ENCODE measurements at regions not wholly inside any gene's neighbourhood (a gene's known extent, or its start where the extent isn't known, plus 50 kb on each side); places are given as distances from the start of the nearest gene placed in this dataset.
A peak's percentile ranks its signal among the peaks of the same experiment; 100 is the strongest.

- no peaks in the 10 kb centered on the region for H3K36me3 Mint-ChIP-seq (ENCODE audit: low read depth)
- H3K9me3 ChIP-seq (ENCODE audit: control insufficient read depth, low read length): no peaks in the 10 kb centered on the region
- WGBS, 2 experiments (ENCODE audit: insufficient coverage in 1 of 2, insufficient read length in 1 of 2): 94 to 97% methylated on average over 4 to 7 of the region's 7 CpGs
- H3K4me3 ChIP-seq (ENCODE audit: low read length): no peak overlapping the region
- H3K9me3 Mint-ChIP-seq: no peaks in the 10 kb centered on the region
- peaks cover 3% of the 10 kb centered on the region for H3K27me3 Mint-ChIP-seq (ENCODE audit: insufficient read depth)
- peak; percentile 3 for DNase-seq
- H3K4me1 ChIP-seq (ENCODE audit: control insufficient read depth, insufficient read depth, low read length): peaks cover 4% of the 10 kb centered on the region
- no peak overlapping the region for H3K4me3 Mint-ChIP-seq
- no peak for TF ChIP-seq CTCF (conservative IDR thresholded peaks at IDR 0.05)
- peaks cover 16% of the 10 kb centered on the region for H3K4me1 Mint-ChIP-seq
- H3K27ac ChIP-seq (ENCODE audit: low read depth, low read length): no peak overlapping the region
- H3K27ac Mint-ChIP-seq: no peak overlapping the region
- no peak overlapping the region for H3K9ac ChIP-seq (ENCODE audit: extremely low read depth, low read length, poor library complexity, severe bottlenecking)
- H3K36me3 ChIP-seq (ENCODE audit: control insufficient read depth, insufficient read depth, low read length): no peaks in the 10 kb centered on the region
- H3K27me3 ChIP-seq (ENCODE audit: control insufficient read depth, insufficient read depth, low read length, poor library complexity, severe bottlenecking): no peaks in the 10 kb centered on the region
Observed at GRCh38 chr6:90454836-90455427, 131.9 kb downstream of the MAP3K7 start.

GRCh38 chr6:90450268-90450953, 136.5 kb downstream of the MAP3K7 start:
- no peaks in the 10 kb centered on the region for H3K9me3 ChIP-seq (ENCODE audit: control insufficient read depth, low read length)

DNA sequence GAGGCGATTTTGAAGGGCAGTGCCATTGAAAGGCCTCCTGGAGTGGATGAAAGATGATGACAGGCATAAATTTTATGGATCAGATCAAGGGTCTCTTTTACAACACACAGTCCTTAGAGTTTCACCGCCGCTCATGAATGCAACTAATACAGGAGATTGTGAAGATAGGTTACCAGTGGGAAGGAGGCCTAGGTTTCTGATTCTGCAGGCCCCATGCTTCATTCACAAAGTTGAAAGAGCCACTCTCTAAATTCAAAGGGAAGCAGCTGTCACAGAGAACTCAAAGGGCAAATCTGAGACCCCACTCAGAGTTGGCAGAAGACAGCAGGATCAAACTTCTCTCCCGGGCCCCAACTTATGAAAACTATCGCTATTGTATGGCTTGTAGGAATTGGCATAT, 137.6 kb downstream of the MAP3K7 start:
- H3K36me3 Mint-ChIP-seq (ENCODE audit: low read depth): no peaks in the 10 kb centered on the region
- Histone ChIP-seq H3K27ac (ENCODE audit: low read depth, low read length) (peak overlapping the region; percentile 62), H3K9me3 (ENCODE audit: control insufficient read depth, low read length) (no peaks in the 10 kb centered on the region), H3K4me1 (ENCODE audit: control insufficient read depth, insufficient read depth, low read length) (peaks cover 7% of the 10 kb centered on the region), H3K36me3 (ENCODE audit: control insufficient read depth, insufficient read depth, low read length) (no peaks in the 10 kb centered on the region), H3K27me3 (ENCODE audit: control insufficient read depth, insufficient read depth, low read length, poor library complexity, severe bottlenecking) (no peaks in the 10 kb centered on the region), H3K9ac (ENCODE audit: extremely low read depth, low read length, poor library complexity, severe bottlenecking) (no peak overlapping the region), H3K4me3 (ENCODE audit: low read length) (no peak overlapping the region)
- no peaks in the 10 kb centered on the region for H3K9me3 Mint-ChIP-seq
- H3K4me3 Mint-ChIP-seq: no peak overlapping the region
- peaks cover 26% of the 10 kb centered on the region for H3K4me1 Mint-ChIP-seq
- H3K27ac Mint-ChIP-seq: no peak overlapping the region
- no peak for TF ChIP-seq CTCF (conservative IDR thresholded peaks at IDR 0.05)
- WGBS, 2 experiments (ENCODE audit: insufficient coverage in 1 of 2, insufficient read length in 1 of 2): 93 to 100% methylated on average over 4 to 5 of the region's 5 CpGs
- H3K27me3 Mint-ChIP-seq (ENCODE audit: insufficient read depth): no peaks in the 10 kb centered on the region
- no peak for DNase-seq

More at GRCh38 chr6:90450268-90450953, 136.5 kb downstream of the MAP3K7 start:
- no peaks in the 10 kb centered on the region for H3K36me3 Mint-ChIP-seq (ENCODE audit: low read depth)
- Histone ChIP-seq H3K9ac (ENCODE audit: extremely low read depth, low read length, poor library complexity, severe bottlenecking) (no peak overlapping the region), H3K4me3 (ENCODE audit: low read length) (no peak overlapping the region), H3K27me3 (ENCODE audit: control insufficient read depth, insufficient read depth, low read length, poor library complexity, severe bottlenecking) (no peaks in the 10 kb centered on the region), H3K36me3 (ENCODE audit: control insufficient read depth, insufficient read depth, low read length) (no peaks in the 10 kb centered on the region), H3K4me1 (ENCODE audit: control insufficient read depth, insufficient read depth, low read length) (peaks cover 6% of the 10 kb centered on the region), H3K27ac (ENCODE audit: low read depth, low read length) (no peak overlapping the region)
- H3K4me3 Mint-ChIP-seq: no peak overlapping the region
- H3K4me1 Mint-ChIP-seq: peaks cover 26% of the 10 kb centered on the region
- TF ChIP-seq CTCF (conservative IDR thresholded peaks at IDR 0.05): no peak
- no peaks in the 10 kb centered on the region for H3K9me3 Mint-ChIP-seq
- peaks cover 3% of the 10 kb centered on the region for H3K27me3 Mint-ChIP-seq (ENCODE audit: insufficient read depth)
- H3K27ac Mint-ChIP-seq: no peak overlapping the region
- no peak for DNase-seq
- WGBS, 2 experiments (ENCODE audit: insufficient coverage in 1 of 2, insufficient read length in 1 of 2): 57 to 67% methylated on average over 3 to 4 of the region's 4 CpGs
